Activated CD4-positive, alpha-beta T cell treated with anti-CD3 and anti-CD28 coated beads, Interleukin-2, amount 50 U/mL, for 48 hours (primary cell): ENCODE measurements at regions not wholly inside any gene's neighbourhood (a gene's known extent, or its start where the extent isn't known, plus 50 kb on each side); places are given as distances from the start of the nearest gene placed in this dataset.
"Not testable (repeated sequence)": the region's sequence is repeated elsewhere in the genome, so short reads cannot be mapped to it uniquely, and the experiment has no call there.

Experiments
- DNase-seq, 2 experiments: peaks; one replicate each; pipeline ENCODE4 v3.0.0-alpha.2; 2020

DNA sequence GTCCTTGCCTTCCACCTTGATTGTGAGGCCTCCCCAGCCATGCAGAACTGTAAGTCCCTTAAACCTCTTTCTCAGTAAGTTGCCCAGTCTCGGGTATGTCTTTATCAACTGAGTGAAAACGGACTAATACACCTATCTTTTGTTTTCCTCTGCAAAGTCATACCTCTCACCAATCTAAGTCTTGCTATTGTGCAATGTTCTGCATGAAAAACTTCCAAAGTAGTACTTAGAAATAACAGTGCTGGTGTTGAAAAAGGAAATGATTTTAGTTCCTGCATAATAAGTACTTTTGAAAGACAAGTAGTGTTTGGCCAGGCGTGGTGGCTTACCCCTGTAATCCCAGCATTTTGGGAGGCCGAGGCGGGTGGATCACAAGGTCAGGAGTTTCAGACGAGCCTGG, 573.5 kb downstream of the ANKRD50 start:
- no peak for DNase-seq

GRCh38 chr4:124143632-124144031, 568.9 kb downstream of the ANKRD50 start:
- no peak for DNase-seq

- DNase-seq, result no peak
Observed at GRCh38 chr4:124144238-124144654, 568.3 kb downstream of the ANKRD50 start.

GRCh38 chr4:124146068-124146467, 566.5 kb downstream of the ANKRD50 start:
- DNase-seq, result no peak

DNA sequence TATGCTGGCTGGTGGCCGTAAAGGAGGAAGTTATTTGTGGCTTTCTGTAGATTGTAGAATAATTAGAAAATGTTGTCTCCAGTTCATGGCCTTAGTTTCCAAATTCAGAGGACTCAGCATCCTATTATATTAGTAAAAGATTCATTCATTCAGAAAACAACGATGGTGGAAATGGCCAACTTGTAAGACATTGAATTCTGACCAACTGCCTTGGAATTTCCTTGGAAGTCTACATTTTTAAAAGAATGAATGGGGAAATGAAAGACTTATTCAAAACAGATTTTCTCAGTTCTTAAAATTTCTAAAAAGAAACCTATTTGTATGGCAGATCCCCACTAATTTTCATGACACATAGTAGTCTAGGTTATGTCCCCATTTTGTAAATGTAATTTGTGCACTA, 561.5 kb downstream of the ANKRD50 start:
- no peak for DNase-seq

GRCh38 chr4:124152132-124152531, 560.4 kb downstream of the ANKRD50 start:
- DNase-seq, result no peak

DNA sequence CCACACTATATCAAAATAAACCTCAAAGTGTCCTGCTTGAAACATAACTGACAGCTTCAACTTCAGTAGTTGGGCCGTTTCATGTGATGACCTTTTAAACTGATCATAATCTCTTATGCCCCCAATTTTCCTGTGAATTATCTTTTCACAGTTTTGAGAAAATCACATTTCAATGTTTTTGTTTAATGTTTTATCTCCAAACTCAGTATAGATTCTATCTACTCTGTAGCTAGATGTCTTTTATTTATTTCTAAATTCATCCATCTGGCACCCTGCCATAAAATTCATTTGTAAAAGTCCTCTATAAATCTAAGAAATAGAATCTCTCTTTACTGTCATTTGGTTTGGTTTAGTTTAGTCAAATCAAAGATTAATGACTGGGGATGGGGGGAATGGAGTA, 557.3 kb downstream of the ANKRD50 start:
- no peak for DNase-seq

GRCh38 chr4:124157396-124158083, 555.0 kb downstream of the ANKRD50 start:
- DNase-seq, result no peak

DNA sequence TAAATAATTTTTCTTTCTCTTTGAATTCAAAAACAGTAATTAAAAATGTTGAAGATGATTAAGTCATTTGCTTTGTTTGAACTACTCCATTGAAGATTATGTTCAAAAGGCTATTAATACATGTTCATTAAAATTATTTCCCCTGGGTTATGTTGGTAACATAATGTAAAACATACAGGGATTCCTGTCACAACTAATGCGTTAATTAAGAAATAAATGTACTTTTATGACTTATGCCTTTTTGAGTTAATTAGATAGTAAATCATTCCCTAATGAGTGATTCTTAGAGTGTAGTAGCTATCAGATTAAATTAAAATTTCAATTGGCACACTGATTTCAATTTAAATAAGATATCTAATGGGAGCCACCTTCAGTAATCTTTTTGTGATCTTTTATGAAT, 549.1 kb downstream of the ANKRD50 start:
- no peak for DNase-seq

DNA sequence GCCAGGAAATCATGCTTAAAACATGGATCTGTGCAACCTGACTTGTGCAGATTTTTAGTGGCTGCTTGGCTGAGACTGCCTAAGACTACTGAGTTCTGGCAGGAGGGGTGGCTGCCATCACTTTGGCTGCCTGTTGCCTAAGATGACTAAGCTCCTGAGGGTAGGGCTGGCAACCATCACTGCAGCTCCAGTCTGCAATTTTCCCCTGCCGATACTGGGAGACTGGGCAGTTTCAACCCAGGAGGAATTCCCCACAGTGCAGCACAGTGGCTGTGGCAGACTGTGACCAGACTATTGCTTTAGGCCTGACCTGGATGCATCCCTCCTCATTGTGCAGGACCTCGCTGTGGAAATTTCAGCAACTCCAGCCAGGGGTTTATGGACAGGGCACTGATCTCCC, 544.9 kb downstream of the ANKRD50 start:
- DNase-seq, result no peak

GRCh38 chr4:124169524-124169923, 543.0 kb downstream of the ANKRD50 start:
- DNase-seq, result not testable (repeated sequence)

GRCh38 chr4:124173912-124174311, 538.6 kb downstream of the ANKRD50 start:
- no peak for DNase-seq

DNA sequence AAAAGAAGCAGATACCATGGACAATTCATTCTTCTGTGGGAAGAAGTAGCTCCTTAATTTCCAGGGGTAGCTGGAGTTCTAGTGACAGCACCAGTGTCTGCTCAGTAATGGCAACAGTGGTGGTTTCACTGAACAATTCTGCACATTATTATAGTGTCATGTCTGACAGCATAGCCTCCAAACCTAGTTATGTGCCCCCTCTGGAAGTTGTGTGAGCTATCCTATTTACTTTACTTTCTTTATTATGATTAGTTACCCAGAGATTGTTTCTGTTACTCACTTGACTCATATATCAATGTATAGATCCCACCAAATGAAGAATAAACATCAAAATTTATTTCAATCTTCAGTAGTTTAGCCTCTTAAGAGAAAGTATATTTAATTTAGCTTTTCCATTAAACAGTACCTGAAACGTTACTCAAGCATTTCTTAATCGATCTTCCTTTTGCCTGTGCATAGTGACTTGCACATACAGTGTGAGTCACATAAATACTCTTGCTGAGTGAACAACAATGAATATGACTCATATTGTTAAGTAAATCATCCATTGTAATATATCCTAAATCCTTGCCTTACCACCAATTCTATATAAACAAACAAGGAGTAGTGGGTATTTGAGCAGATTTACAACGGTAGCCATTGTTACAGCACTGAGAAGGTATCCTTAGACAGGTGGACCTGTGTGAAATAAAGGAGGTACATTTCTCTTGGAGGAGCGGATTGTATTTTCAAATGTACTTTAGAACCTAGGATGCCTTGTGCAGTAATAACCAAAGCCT, 534.7 kb downstream of the ANKRD50 start:
- no peak for DNase-seq

GRCh38 chr4:124178449-124179021, 534.0 kb downstream of the ANKRD50 start:
- DNase-seq, result no peak

DNA sequence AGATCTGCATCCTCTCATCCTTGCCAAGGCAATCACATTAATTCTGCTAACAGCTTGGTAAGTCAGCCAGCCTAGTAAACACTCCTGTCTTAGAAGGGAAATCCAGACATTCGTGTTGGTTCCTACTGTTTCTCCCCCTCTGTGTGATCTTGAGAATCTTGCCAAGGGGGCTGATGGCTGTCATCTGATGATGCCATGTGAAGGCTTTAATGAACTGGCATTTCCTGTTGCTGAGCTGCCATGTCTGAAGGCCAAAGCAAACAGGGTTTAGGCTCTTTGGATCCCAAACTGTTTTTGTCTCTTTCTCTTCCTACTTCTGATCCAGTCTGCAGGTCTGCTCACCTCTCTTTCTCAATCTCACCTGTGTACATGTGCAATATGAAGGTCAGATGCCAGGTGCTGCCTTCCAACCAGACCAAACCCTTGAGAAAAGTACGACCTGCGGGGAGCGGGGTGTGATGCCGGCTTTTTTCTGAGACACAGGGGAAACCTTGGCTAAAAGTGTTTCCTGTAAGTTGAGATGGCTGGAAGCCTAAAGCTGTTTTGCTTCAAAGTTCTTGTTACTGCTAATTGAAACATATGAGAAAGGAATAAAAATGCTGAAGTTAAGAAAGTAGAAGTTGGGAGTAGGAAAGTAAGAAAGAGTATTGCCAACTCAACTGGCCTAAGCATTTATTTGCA, 532.9 kb downstream of the ANKRD50 start:
- no peak for DNase-seq

- DNase-seq, result no peak
Observed at GRCh38 chr4:124181039-124181438, 531.5 kb downstream of the ANKRD50 start.

GRCh38 chr4:124183231-124183630, 529.3 kb downstream of the ANKRD50 start:
- no peak for DNase-seq

- no peak for DNase-seq
Observed at GRCh38 chr4:124183926-124184325, 528.6 kb downstream of the ANKRD50 start.

DNA sequence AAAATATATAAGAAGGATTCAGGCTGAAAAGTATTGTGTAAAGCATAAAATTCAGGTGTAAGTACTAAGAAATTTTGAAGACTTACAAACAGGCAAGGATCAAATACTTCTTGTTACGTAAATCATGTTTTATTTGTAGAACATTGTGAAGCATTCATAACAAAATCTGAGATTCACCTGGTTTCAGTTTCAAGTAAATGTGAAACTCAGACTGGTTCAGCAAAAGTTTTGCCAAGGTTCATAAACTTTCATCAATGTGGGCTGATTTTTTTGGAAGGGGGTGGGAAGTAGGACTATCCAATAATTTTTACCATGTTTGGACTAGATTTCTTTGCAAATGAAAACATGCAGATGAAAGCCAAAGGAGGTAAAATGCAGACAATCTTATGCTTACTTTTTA, 527.7 kb downstream of the ANKRD50 start:
- no peak for DNase-seq

- no peak for DNase-seq
Observed at GRCh38 chr4:124188595-124188994, 523.9 kb downstream of the ANKRD50 start.

DNA sequence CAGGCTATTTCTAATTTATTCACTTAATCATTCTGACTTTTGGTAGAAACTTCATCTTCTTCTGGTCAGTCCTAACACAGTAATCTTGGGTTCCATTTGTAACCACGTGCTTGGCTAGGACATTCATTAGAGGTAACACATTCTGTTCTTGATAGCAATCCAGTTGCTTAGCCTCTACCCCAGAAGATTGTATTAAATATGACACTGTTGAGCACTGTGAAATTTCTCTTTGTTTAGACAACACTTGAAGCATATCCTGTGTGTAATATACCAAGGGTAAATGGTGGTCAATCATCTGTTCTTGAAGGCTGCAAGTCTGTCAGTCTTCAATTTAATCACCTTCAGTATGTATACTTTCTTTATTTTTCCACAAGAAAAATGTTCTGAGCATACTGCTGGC, 523.0 kb downstream of the ANKRD50 start:
- DNase-seq, result no peak

DNA sequence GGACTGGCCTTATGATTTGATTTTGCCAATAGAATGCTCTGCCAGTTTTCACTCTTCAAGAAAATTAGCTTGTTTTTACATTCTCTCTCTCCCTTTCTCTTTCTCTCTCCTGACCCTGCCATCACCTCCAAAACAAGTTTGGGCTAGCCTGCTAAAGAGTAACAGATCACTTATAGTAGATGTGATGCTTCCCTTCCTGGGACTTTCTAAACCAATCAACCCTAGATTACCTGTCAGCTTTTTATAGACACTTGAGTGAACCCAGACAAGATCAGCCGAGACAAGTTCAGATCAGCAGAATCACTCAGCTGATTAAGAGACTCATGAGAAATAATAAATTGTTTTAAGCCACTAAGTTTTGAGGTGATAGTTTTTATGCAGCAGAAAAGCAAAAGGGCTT, 521.2 kb downstream of the ANKRD50 start:
- no peak for DNase-seq

DNA sequence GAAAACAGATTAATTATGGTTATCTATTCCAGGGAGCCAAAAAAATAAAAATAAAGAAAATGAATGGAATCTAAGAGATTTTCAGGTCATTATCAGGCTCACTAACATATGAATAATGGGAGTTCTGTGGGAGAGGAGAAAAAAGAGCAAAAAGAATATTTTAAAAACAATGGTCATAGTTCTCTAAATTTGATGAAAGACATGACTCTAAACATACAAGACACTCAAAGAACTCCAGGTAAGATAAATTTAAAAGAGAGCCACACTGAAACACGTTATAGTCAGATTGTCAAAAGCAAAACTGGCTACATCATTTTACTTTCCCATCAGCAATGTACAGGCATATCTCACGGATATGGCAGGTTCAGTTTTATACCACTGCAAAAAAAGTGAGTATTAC, 520.0 kb downstream of the ANKRD50 start:
- no peak for DNase-seq

- DNase-seq, result no peak
Observed at GRCh38 chr4:124199185-124199584, 513.3 kb downstream of the ANKRD50 start.
